DND-41 (cell line): ENCODE measurements at regions not wholly inside any gene's neighbourhood (a gene's known extent, or its start where the extent isn't known, plus 50 kb on each side); places are given as distances from the start of the nearest gene placed in this dataset.

Source experiments
- ATAC-seq: fragments of 200-7000 bp; cut with Tn5 transposase; 3 replicates; pipeline ENCODE4 v1.9.1; 2021; ENCODE audit warnings: low read depth; ENCODE audit not compliant: insufficient read depth
- DNase-seq: peaks from one replicate; pipeline ENCODE4 v3.0.0-alpha.2; 2020
- H2AFZ ChIP-seq: 2 replicates; pipeline ENCODE4 v1.6.0; 2012; ENCODE audit warnings: low read depth, low read length
- H3K27ac ChIP-seq: 2 replicates; pipeline ENCODE4 v1.5.1; 2012; ENCODE audit warnings: low read length, inconsistent platforms
- H3K27me3 ChIP-seq: fragments of 200-600 bp; sonication (generic); 2 replicates; pipeline ENCODE4 v1.6.0; 2012; ENCODE audit warnings: low read length, mild to moderate bottlenecking, inconsistent platforms; ENCODE audit not compliant: insufficient read depth, poor library complexity
- H3K36me3 ChIP-seq: 2 replicates; pipeline ENCODE4 v1.5.1; 2012; ENCODE audit warnings: low read length, inconsistent platforms; ENCODE audit not compliant: insufficient read depth
- H3K4me1 ChIP-seq: 2 replicates; pipeline ENCODE4 v1.5.1; 2012; ENCODE audit warnings: mild to moderate bottlenecking, low read length; ENCODE audit not compliant: insufficient read depth
- H3K4me2 ChIP-seq: 2 replicates; pipeline ENCODE4 v1.6.0; 2012; ENCODE audit warnings: mild to moderate bottlenecking, moderate library complexity, low read length, inconsistent platforms; ENCODE audit not compliant: insufficient read depth
- H3K4me3 ChIP-seq, 2 experiments: fragments of 200-600 bp in 1 of 2; shearing (Covaris generic) in 1 of 2; 2 replicates each; pipeline ENCODE4 v1.5.1; 2012 to 2016; ENCODE audit warnings: inconsistent platforms in 2 of 2, low read length in 2 of 2, mild to moderate bottlenecking in 2 of 2, low read depth in 1 of 2, moderate library complexity in 1 of 2
- H3K79me2 ChIP-seq: 2 replicates; pipeline ENCODE4 v1.6.0; 2012; ENCODE audit warnings: low read length, inconsistent platforms; ENCODE audit not compliant: insufficient read depth
- H3K9ac ChIP-seq: 2 replicates; pipeline ENCODE4 v1.6.0; 2012; ENCODE audit warnings: low read depth, mild to moderate bottlenecking, inconsistent platforms, low read length, moderate library complexity
- H3K9me3 ChIP-seq: 2 replicates; pipeline ENCODE4 v1.5.1; 2012; ENCODE audit warnings: low read length, moderate library complexity, mild to moderate bottlenecking, inconsistent platforms; ENCODE audit not compliant: insufficient read depth, severe bottlenecking
- H4K20me1 ChIP-seq: 2 replicates; pipeline ENCODE4 v1.6.0; 2012; ENCODE audit warnings: low read length; ENCODE audit not compliant: insufficient read depth
- CTCF ChIP-seq: IDR thresholded peaks from 2 replicates; pipeline ENCODE4 v1.5.1; 2012; ENCODE audit warnings: borderline replicate concordance, low read length, moderate library complexity, mild to moderate bottlenecking; ENCODE audit not compliant: poor library complexity, severe bottlenecking; ENCODE audit errors: extremely low read depth
- EZH2 ChIP-seq: IDR thresholded peaks from 3 replicates; pipeline ENCODE4 v1.6.1; 2012; ENCODE audit warnings: borderline replicate concordance, low read depth, mild to moderate bottlenecking, moderate library complexity, low read length, inconsistent platforms; ENCODE audit not compliant: severe bottlenecking

- Histone ChIP-seq H3K4me1 (no peaks in the 10 kb centered on the region), H3K4me2 (no peak overlapping the region), H3K27me3 (no peaks in the 10 kb centered on the region), H4K20me1 (no peaks in the 10 kb centered on the region), H2AFZ (no peak overlapping the region), H3K79me2 (no peaks in the 10 kb centered on the region), H3K9me3 (no peaks in the 10 kb centered on the region), H3K9ac (no peak overlapping the region), H3K4me3 (no peak overlapping the region), H3K27ac (no peak overlapping the region), H3K36me3 (no peaks in the 10 kb centered on the region)
- DNase-seq, result no peak
- no peak for ATAC-seq
- no peak for TF ChIP-seq CTCF
- no peak for TF ChIP-seq EZH2
These were observed 72.9 kb downstream of the ZNF622 start for GRCh38 chr5:16392718-16393117.

DNA sequence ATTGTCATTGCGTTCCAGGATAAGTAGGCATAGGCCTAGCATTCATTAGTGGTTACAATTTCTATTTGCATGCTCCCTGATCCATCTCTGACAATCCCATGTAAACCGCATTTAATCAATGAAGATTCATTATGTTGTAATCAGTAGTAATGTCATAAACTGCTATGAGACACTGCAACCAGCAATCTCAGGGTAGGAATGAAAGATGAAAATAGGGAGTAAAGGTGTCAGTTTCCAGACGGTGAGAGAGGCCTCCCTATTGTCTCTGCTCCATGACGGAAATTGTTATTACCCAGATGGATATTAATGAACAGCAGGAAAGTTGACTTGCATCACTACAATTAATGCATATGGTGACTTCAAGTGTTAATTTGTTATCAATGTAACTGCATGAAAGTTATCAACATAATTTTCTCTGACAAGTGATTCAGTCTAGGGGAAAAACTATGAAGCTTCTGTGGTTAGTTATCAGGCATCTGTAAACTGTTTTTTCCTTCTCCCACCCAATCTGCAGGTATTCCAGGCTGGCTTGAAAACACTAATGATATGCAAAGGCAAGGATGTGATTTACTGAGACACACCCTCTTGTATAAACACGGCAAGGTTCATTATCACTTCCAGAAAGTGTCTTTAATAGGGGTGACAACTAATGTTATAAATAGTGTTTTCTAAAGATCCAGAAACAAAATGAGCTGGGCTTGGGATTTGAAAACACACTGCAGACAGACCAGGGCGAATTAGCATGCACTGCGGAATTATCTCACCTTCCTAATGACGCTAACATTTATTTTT, 73.5 kb downstream of the ZNF622 start:
- no peak overlapping the region for H3K27ac ChIP-seq
- no peak for ATAC-seq

DNA sequence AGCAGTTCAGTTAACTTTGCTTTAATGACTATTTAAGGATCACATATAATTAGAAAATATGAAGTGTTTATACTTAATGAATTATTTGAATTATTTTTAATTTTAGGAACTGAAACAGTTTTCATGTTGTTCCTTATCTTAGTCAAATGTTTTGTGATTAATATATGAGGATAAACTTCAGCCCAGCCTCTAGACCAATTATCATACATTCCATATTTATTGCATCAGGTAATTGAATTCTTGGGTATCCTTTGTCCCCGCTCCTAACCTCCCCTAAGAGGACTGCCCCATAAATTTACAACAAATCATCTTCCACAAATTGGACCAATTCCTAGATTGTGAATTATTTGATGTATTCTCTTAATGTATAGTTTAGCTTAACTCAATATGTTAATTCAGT, 74.8 kb downstream of the ZNF622 start:
- Histone ChIP-seq H3K9me3 (no peaks in the 10 kb centered on the region), H3K4me2 (no peak overlapping the region), H3K36me3 (no peaks in the 10 kb centered on the region), H3K27ac (no peak overlapping the region), H4K20me1 (no peaks in the 10 kb centered on the region), H3K79me2 (no peaks in the 10 kb centered on the region), H3K27me3 (no peaks in the 10 kb centered on the region), H3K4me1 (no peaks in the 10 kb centered on the region), H2AFZ (no peak overlapping the region), H3K9ac (no peak overlapping the region), H3K4me3 (no peak overlapping the region)
- ATAC-seq (no peak), DNase-seq (no peak)
- TF ChIP-seq EZH2 (no peak), CTCF (no peak)

More for the DNA sequence above, 73.5 kb downstream of the ZNF622 start:
- Histone ChIP-seq H3K9me3 (no peaks in the 10 kb centered on the region), H4K20me1 (no peaks in the 10 kb centered on the region), H3K4me3 (no peak overlapping the region), H3K36me3 (no peaks in the 10 kb centered on the region), H3K27me3 (no peaks in the 10 kb centered on the region), H2AFZ (no peak overlapping the region), H3K79me2 (no peaks in the 10 kb centered on the region), H3K4me1 (no peaks in the 10 kb centered on the region), H3K4me2 (no peak overlapping the region), H3K9ac (no peak overlapping the region)
- DNase-seq, result no peak
- TF ChIP-seq EZH2, result no peak
- no peak for TF ChIP-seq CTCF
